DMS 273 (cell line): ENCODE measurements at regions not wholly inside any gene's neighbourhood (a gene's known extent, or its start where the extent isn't known, plus 50 kb on each side); places are given as distances from the start of the nearest gene placed in this dataset.

ENCODE experiments used
- DNase-seq: peaks from one replicate; lab custom pipeline; 2025; ENCODE audit not compliant: unreplicated experiment; lab: John Stamatoyannopoulos, UW

GRCh38 chr6:170483413-170483812 is 69.7 kb downstream of the PSMB1 start:
- no peak for DNase-seq

- peak; percentile 60 for DNase-seq
Measured at GRCh38 chr6:170480050-170480692, 72.9 kb downstream of the PSMB1 start.

GRCh38 chr6:170476360-170476759 is 76.7 kb downstream of the PSMB1 start:
- no peak for DNase-seq

GRCh38 chr6:170475118-170475517 is 78.0 kb downstream of the PSMB1 start:
- no peak for DNase-seq

- no peak for DNase-seq
Measured at GRCh38 chr6:170473801-170474200, 79.3 kb downstream of the PSMB1 start.

GRCh38 chr6:170473301-170473717 is 79.8 kb downstream of the PSMB1 start:
- DNase-seq: peak; percentile 92

- DNase-seq: peak; percentile 31
Measured at GRCh38 chr6:170471491-170471890, 81.6 kb downstream of the PSMB1 start.

GRCh38 chr6:170470734-170471133 is 82.4 kb downstream of the PSMB1 start:
- no peak for DNase-seq

GRCh38 chr6:170464524-170464979 is 88.6 kb downstream of the PSMB1 start:
- no peak for DNase-seq

- no peak for DNase-seq
Measured at GRCh38 chr6:170464080-170464479, 89.0 kb downstream of the PSMB1 start.

- DNase-seq: no peak
Measured at GRCh38 chr6:170463101-170463721, 89.9 kb downstream of the PSMB1 start.

GRCh38 chr6:170462366-170463020 is 90.6 kb downstream of the PSMB1 start:
- DNase-seq: no peak

- DNase-seq: no peak
Measured at GRCh38 chr6:170461556-170462365, 91.3 kb downstream of the PSMB1 start.

GRCh38 chr6:170461111-170461510 is 92.0 kb downstream of the PSMB1 start:
- DNase-seq: no peak

- DNase-seq: no peak
Measured at GRCh38 chr6:170460641-170461040, 92.5 kb downstream of the PSMB1 start.

- no peak for DNase-seq
Measured at GRCh38 chr6:170459451-170459850, 93.7 kb downstream of the PSMB1 start.

GRCh38 chr6:170456886-170457698 is 96.0 kb downstream of the PSMB1 start:
- no peak for DNase-seq
